SJSA1 (cell line): ENCODE measurements at regions not wholly inside any gene's neighbourhood (a gene's known extent, or its start where the extent isn't known, plus 50 kb on each side); places are given as distances from the start of the nearest gene placed in this dataset.

Experiments used
- DNase-seq, 2 experiments: peaks; one replicate each; pipeline ENCODE4 v3.0.0-alpha.2; 2015 to 2020; ENCODE audit warnings: low spot score in 2 of 2, low read depth in 1 of 2
- H3K27ac ChIP-seq: fragments of 250-450 bp; sonication (Bioruptor Pico); 2 replicates; pipeline ENCODE4 v1.5.1; 2020; ENCODE audit warnings: mild to moderate bottlenecking, moderate library complexity
- H3K27me3 ChIP-seq: fragments of 250-450 bp; sonication (Bioruptor Pico); replicated peaks from 2 replicates; pipeline ENCODE4 v1.5.1; 2020; ENCODE audit warnings: mild to moderate bottlenecking, moderate library complexity
- H3K36me3 ChIP-seq: fragments of 250-450 bp; sonication (Bioruptor Pico); 2 replicates; pipeline ENCODE4 v1.5.1; 2020; ENCODE audit warnings: mild to moderate bottlenecking
- H3K4me1 ChIP-seq: fragments of 250-450 bp; sonication (Bioruptor Pico); replicated peaks from 2 replicates; pipeline ENCODE4 v1.6.1; 2021; ENCODE audit warnings: mild to moderate bottlenecking
- H3K4me3 ChIP-seq: fragments of 250-450 bp; sonication (Bioruptor Pico); 2 replicates; pipeline ENCODE4 v1.5.1; 2020; ENCODE audit warnings: mild to moderate bottlenecking
- H3K9me3 ChIP-seq: fragments of 250-450 bp; sonication (Bioruptor Pico); replicated peaks from 2 replicates; pipeline ENCODE4 v1.5.1; 2020; ENCODE audit warnings: mild to moderate bottlenecking

GRCh38 chr4:136277741-136278140 is 1254.6 kb downstream of the PCDH18 start:
- H3K36me3 ChIP-seq = no peaks in the 10 kb centered on the region
- no peaks in the 10 kb centered on the region for H3K4me1 ChIP-seq
- H3K9me3 ChIP-seq = no peaks in the 10 kb centered on the region
- no peak for DNase-seq
- no peak overlapping the region for H3K4me3 ChIP-seq
- H3K27ac ChIP-seq = no peak overlapping the region
- H3K27me3 ChIP-seq = no peaks in the 10 kb centered on the region

DNA sequence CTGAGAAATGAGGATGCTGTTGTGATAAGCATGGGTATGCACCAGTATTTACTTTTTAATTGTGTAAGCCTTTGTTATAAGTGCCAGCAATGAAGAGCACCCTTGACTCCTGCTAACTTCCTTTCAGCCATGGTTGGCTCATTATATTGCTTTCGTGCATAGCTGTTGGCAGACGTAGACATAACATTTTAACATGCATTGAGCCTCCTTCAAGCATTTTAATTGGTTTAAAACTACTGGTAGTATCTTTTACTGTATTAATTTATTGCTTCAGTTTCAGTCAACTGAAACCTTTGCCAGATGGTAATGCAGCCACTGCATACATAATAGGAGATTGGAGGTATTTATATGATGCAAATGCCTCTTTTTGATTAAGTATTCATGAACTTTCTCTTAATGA is 1285.4 kb downstream of the PCDH18 start:
- no peak overlapping the region for H3K4me3 ChIP-seq

DNA sequence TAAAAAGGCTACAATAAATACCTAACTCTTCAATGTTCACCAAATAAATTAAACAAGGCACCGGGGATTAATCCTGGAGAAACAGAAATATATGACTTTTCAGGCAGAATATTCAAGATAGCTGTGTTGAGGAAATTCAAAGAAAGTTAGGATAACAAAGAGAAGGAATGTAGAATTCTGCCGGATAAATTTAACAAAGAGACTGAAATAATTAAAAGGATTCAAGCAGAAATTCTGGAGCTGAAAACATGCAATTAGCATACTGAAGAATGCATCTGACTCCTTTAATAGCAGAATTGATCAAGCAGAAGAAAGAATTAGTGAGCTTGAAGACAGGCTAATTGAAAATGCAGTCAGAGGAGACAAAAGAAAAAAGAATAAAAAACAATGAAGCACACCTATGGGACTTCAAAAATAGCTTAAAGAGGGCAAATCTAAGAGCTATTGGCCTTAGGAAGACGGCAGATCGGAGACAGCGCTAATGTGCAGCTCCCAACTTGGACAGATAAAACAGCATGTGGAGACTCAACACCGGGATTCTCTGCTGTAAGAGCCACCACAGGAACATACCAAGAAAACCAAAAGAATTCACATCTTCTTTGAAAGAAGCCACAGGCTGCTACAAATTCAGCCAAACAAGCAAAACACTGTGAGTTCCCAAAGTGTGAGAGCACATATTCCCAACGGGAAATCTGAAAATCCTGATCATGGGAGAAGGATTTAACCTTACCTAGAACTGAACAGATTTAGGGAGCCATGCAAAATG is 1290.9 kb downstream of the PCDH18 start:
- Histone ChIP-seq H3K36me3 (no peaks in the 10 kb centered on the region), H3K27me3 (no peaks in the 10 kb centered on the region), H3K9me3 (no peaks in the 10 kb centered on the region; the same call in 1 of the 2 replicates), H3K4me3 (no peak overlapping the region), H3K27ac (no peak overlapping the region), H3K4me1 (no peaks in the 10 kb centered on the region)
- DNase-seq = no peak

More for the DNA sequence above, 1285.4 kb downstream of the PCDH18 start:
- Histone ChIP-seq H3K36me3 (no peaks in the 10 kb centered on the region), H3K9me3 (no peaks in the 10 kb centered on the region), H3K27me3 (no peaks in the 10 kb centered on the region), H3K27ac (no peak overlapping the region), H3K4me1 (no peaks in the 10 kb centered on the region)
- DNase-seq = no peak

- no peak for DNase-seq
- Histone ChIP-seq H3K27me3 (no peaks in the 10 kb centered on the region), H3K36me3 (no peaks in the 10 kb centered on the region), H3K9me3 (no peaks in the 10 kb centered on the region), H3K4me3 (no peak overlapping the region), H3K4me1 (no peaks in the 10 kb centered on the region), H3K27ac (no peak overlapping the region)
Observed at GRCh38 chr4:136227315-136227714, 1305.0 kb downstream of the PCDH18 start.

DNA sequence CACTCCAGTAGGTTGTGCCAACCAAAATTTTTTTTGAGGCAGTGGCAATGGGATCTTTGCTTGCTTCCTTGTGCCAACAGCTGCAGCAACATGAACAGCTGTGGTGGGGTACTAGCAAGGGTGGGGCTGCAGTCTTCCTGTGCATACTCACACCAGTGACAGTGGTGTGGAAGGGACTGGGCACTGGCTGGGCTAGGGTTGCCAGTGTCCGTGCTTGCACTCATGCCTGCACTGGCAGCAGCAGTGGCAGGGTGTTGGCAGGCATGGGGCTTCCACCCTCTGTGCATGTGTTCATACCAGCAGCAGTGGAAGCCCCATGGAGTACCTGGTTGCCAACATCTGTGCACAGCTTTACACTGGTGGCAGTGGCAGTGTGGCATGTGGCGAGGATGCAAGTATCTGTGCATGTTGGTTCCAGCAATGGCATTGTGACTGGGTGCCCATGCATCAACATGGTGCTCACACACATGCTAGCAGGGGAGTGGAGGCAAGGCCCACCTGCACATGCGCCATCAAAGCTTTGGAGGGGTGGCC is 1312.6 kb downstream of the PCDH18 start:
- no peak overlapping the region for H3K27ac ChIP-seq
- H3K4me3 ChIP-seq = no peak overlapping the region
- no peaks in the 10 kb centered on the region for H3K4me1 ChIP-seq
- no peaks in the 10 kb centered on the region for H3K36me3 ChIP-seq
- DNase-seq = no peak
- no peaks in the 10 kb centered on the region for H3K9me3 ChIP-seq
- no peaks in the 10 kb centered on the region for H3K27me3 ChIP-seq

- Histone ChIP-seq H3K4me3 (no peak overlapping the region), H3K27ac (no peak overlapping the region), H3K36me3 (no peaks in the 10 kb centered on the region), H3K9me3 (0 out of 2 replicates have a peak, but pooled peaks cover 3% of the 10 kb centered on the region), H3K4me1 (no peaks in the 10 kb centered on the region), H3K27me3 (no peaks in the 10 kb centered on the region)
- no peak for DNase-seq
Observed at GRCh38 chr4:136203199-136203598, 1329.1 kb downstream of the PCDH18 start.

DNA sequence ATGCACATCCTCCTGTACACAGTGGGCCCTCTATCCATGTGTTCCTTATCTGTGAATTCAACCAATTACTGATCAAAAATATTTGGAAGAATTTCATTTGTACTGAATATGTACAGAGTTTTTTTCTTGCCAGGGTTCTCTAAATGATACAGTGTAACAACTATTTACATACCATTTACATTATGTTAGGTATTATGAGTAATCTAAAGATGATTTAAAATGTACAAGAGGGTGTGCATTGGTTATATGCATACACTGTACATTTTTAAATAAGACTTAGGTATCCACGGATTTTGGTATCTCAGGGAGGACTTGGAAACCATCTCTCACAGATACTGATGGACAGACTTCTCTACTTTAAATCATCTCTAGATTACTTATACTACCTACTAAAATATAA is 1333.9 kb downstream of the PCDH18 start:
- H3K27me3 ChIP-seq = no peaks in the 10 kb centered on the region
- H3K9me3 ChIP-seq = no peaks in the 10 kb centered on the region
- DNase-seq = no peak
- no peaks in the 10 kb centered on the region for H3K36me3 ChIP-seq
- no peak overlapping the region for H3K27ac ChIP-seq
- no peak overlapping the region for H3K4me3 ChIP-seq
- H3K4me1 ChIP-seq = no peaks in the 10 kb centered on the region

DNA sequence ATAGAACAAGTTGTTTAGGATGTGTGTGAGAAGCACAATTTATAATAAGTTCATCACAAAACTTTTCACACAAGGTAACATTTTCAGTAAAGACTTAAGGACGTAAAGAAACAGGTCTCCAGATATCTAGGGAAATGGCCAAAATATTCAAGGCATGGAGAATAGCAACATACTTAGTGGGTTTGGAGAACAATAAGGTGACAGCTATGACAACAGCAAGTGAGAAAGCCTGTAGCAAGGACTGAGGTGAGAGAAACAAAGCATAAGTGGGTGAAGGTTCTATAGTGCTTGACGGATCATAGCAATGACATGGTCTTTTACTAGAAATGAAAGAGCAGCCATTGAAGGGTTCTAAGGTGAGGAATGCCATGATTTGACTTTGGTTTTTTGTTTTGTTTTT is 1337.3 kb downstream of the PCDH18 start:
- no peak overlapping the region for H3K4me3 ChIP-seq
- no peak overlapping the region for H3K27ac ChIP-seq
- DNase-seq = no peak
- no peaks in the 10 kb centered on the region for H3K9me3 ChIP-seq
- H3K4me1 ChIP-seq = no peaks in the 10 kb centered on the region
- no peaks in the 10 kb centered on the region for H3K36me3 ChIP-seq
- no peaks in the 10 kb centered on the region for H3K27me3 ChIP-seq

DNA sequence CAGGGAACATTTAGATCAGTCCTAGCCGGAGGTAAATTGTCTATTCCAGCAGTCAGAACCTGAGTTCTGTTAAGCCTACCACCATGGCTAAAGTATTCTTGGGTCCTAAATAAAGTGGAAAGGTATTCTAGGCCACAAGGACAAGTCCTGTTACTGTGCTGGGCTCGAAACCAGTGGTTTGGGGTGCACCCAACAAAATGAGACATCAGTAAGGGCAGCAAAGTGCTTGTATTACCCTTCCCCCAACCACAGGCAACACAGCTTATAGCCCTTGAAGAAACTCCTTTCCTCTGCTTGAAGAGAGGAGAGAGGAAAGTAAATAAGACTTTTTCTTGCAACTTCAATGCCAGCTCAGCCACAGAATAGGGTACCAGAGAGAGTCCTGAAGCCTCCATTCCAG is 1345.6 kb downstream of the PCDH18 start:
- no peak for DNase-seq
- Histone ChIP-seq H3K27me3 (no peaks in the 10 kb centered on the region), H3K27ac (no peak overlapping the region), H3K9me3 (no peaks in the 10 kb centered on the region), H3K36me3 (no peaks in the 10 kb centered on the region), H3K4me3 (no peak overlapping the region), H3K4me1 (no peaks in the 10 kb centered on the region)

- H3K36me3 ChIP-seq = no peaks in the 10 kb centered on the region
- no peak for DNase-seq
- H3K4me1 ChIP-seq = no peaks in the 10 kb centered on the region
- no peak overlapping the region for H3K27ac ChIP-seq
- no peaks in the 10 kb centered on the region for H3K27me3 ChIP-seq
- no peak overlapping the region for H3K4me3 ChIP-seq
- no peaks in the 10 kb centered on the region; the same call in 1 of the 2 replicates for H3K9me3 ChIP-seq
Observed at GRCh38 chr4:136183513-136183912, 1348.8 kb downstream of the PCDH18 start.

- Histone ChIP-seq H3K27me3 (no peaks in the 10 kb centered on the region), H3K9me3 (no peaks in the 10 kb centered on the region), H3K4me3 (no peak overlapping the region), H3K4me1 (no peaks in the 10 kb centered on the region), H3K36me3 (no peaks in the 10 kb centered on the region), H3K27ac (no peak overlapping the region)
- DNase-seq = no peak
Observed at GRCh38 chr4:136156947-136157346, 1375.3 kb downstream of the PCDH18 start.

- no peaks in the 10 kb centered on the region for H3K9me3 ChIP-seq
- H3K27me3 ChIP-seq = no peaks in the 10 kb centered on the region
- no peak overlapping the region for H3K4me3 ChIP-seq
- H3K4me1 ChIP-seq = no peaks in the 10 kb centered on the region
- H3K27ac ChIP-seq = no peak overlapping the region
- H3K36me3 ChIP-seq = no peaks in the 10 kb centered on the region
- DNase-seq = no peak
Observed at GRCh38 chr4:136150046-136150445, 1382.2 kb downstream of the PCDH18 start.

GRCh38 chr4:136136601-136137000 is 1395.7 kb downstream of the PCDH18 start:
- Histone ChIP-seq H3K36me3 (no peaks in the 10 kb centered on the region), H3K27ac (no peak overlapping the region), H3K4me1 (no peaks in the 10 kb centered on the region), H3K27me3 (no peaks in the 10 kb centered on the region), H3K9me3 (no peaks in the 10 kb centered on the region), H3K4me3 (no peak overlapping the region)
- DNase-seq = no peak

GRCh38 chr4:136124251-136124745 is 1408.0 kb downstream of the PCDH18 start:
- no peaks in the 10 kb centered on the region; the same call in 1 of the 2 replicates for H3K9me3 ChIP-seq
- no peaks in the 10 kb centered on the region for H3K36me3 ChIP-seq
- no peak overlapping the region for H3K27ac ChIP-seq
- no peaks in the 10 kb centered on the region for H3K4me1 ChIP-seq
- H3K4me3 ChIP-seq = no peak overlapping the region
- no peaks in the 10 kb centered on the region for H3K27me3 ChIP-seq
- DNase-seq = no peak
